GM06990 (cell line): ENCODE measurements at regions not wholly inside any gene's neighbourhood (a gene's known extent, or its start where the extent isn't known, plus 50 kb on each side); places are given as distances from the start of the nearest gene placed in this dataset.

Experiments used
- DNase-seq: peaks from one replicate; pipeline ENCODE4 v3.0.0-alpha.2; 2011; ENCODE audit not compliant: insufficient read length; ENCODE audit errors: extremely low read depth
- H3K27me3 ChIP-seq: replicated peaks from 2 replicates; pipeline ENCODE4 v1.6.0; 2011; ENCODE audit warnings: low read length; ENCODE audit not compliant: control insufficient read depth, insufficient read depth
- H3K36me3 ChIP-seq: 2 replicates; pipeline ENCODE4 v1.5.1; 2011; ENCODE audit warnings: low read length; ENCODE audit not compliant: control insufficient read depth, insufficient read depth
- H3K4me3 ChIP-seq: replicated peaks from 2 replicates; pipeline ENCODE4 v1.5.1; 2011; ENCODE audit warnings: low read depth, mild to moderate bottlenecking, control low read depth, low read length
- TF ChIP-seq, protein P1 (sequence below): IDR thresholded peaks from 2 replicates; pipeline ENCODE4 v1.5.1; 2011; ENCODE audit warnings: low read length, control low read depth, mild to moderate bottlenecking, inconsistent platforms; ENCODE audit not compliant: insufficient read depth, poor library complexity, severe bottlenecking

DNA sequence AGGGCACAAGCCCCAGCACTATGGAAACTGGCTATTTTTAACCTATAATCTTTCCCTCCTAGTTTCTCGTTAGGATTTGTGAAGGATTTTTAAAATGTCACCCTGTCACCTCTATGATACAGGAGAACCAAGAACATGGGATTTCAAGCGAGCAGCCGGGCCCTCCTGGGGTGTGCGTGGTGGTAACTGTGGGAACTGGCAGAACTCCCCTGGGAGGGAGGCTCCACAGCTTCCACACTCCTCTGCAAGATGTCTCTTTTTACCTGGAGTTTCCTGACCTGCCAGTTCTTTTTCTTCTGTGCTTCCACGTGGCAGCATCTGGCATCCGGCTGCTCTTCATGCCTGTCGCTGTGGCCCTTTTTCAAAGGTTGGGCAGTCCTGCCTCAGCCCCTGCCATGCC, 386.3 kb upstream of the MYT1L start:
- TF ChIP-seq, protein P1, sequence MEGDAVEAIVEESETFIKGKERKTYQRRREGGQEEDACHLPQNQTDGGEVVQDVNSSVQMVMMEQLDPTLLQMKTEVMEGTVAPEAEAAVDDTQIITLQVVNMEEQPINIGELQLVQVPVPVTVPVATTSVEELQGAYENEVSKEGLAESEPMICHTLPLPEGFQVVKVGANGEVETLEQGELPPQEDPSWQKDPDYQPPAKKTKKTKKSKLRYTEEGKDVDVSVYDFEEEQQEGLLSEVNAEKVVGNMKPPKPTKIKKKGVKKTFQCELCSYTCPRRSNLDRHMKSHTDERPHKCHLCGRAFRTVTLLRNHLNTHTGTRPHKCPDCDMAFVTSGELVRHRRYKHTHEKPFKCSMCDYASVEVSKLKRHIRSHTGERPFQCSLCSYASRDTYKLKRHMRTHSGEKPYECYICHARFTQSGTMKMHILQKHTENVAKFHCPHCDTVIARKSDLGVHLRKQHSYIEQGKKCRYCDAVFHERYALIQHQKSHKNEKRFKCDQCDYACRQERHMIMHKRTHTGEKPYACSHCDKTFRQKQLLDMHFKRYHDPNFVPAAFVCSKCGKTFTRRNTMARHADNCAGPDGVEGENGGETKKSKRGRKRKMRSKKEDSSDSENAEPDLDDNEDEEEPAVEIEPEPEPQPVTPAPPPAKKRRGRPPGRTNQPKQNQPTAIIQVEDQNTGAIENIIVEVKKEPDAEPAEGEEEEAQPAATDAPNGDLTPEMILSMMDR = no peak
- H3K4me3 ChIP-seq = no peak overlapping the region
- H3K36me3 ChIP-seq = no peaks in the 10 kb centered on the region
- no peaks in the 10 kb centered on the region for H3K27me3 ChIP-seq
- no peak for DNase-seq

DNA sequence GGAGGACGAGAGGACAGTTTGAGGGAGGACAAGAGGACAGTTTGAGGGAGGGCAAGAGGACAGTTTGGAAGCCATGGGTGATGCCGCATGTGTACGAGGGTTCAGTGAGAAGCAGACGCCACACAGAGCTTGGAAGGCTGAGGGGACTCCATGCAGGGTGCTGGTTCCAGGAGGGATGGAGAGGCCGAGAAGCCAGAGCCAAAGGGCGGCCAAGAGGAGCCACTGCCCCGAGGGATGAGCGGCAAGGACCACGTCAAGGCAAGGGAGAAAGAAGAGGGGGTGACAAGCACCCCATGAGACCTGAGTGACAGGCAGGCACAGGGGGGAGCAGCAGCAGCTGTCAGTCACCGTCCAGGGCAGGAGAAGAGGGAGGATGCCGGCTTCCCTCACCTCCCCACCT, 385.7 kb upstream of the MYT1L start:
- Histone ChIP-seq H3K27me3 (no peaks in the 10 kb centered on the region; the same call in 1 of the 2 replicates), H3K36me3 (no peaks in the 10 kb centered on the region), H3K4me3 (no peak overlapping the region)
- TF ChIP-seq, protein P1 = no peak
- no peak for DNase-seq

DNA sequence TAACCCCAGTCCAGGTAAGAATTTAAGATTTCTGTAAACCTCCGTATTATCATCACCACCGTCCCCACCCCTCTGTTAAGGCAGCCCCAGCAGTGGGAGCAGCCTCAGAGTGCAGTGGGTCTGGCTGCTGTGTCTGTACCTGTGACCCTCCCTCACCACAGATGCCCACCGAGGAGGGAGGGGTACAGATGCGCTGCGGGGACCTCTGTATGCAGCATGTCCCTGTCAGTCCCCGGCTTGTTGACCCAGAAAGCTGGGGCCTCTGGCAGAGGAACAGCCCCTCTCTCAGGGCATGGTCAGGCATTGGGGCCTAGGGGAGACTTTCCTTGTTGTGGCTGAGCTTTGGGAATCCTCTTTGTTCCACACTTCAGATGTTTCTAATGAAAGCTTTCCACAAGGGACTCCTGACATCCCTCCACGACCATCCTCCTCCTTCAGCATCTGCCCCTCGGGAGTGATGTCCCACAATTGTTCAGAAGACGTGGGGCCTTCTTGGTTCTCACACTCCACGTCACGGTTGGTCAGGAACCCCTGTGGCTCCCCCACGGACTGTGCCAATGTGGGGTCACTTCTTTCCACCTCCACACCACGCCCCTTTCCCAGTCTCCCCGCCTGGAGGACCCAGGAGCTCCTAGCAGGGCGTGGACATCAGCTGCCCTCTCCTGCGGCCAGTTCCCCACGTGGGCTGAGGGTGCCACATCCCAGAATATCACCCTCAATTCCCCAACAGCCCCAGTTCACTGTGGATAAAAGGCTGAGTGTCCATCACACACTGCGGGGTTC, 384.2 kb upstream of the MYT1L start:
- Histone ChIP-seq H3K36me3 (no peaks in the 10 kb centered on the region), H3K27me3 (no peaks in the 10 kb centered on the region; the same call in 1 of the 2 replicates), H3K4me3 (no peak overlapping the region)
- TF ChIP-seq, protein P1 = no peak
- no peak for DNase-seq

DNA sequence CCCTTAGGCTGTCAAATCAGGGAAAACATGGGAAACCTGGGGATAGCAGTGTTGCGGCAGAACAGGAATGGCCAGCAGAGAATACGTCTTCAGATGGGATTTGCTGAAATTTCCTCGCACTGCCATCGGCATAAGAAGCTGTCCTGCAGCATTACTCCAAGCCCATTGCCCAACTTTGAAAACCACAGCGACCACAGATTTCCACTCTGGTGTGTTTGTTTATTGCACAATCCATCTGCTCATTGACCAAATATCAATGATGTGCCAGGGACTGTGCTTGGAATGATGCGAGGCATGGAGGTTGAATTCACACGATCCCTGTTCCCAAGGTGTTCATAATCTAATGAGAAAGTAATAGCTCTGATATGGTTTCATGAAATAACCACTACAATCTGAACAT, 383.3 kb upstream of the MYT1L start:
- Histone ChIP-seq H3K27me3 (no peaks in the 10 kb centered on the region; the same call in 1 of the 2 replicates), H3K36me3 (no peaks in the 10 kb centered on the region), H3K4me3 (no peak overlapping the region)
- no peak for DNase-seq
- TF ChIP-seq, protein P1 = no peak

DNA sequence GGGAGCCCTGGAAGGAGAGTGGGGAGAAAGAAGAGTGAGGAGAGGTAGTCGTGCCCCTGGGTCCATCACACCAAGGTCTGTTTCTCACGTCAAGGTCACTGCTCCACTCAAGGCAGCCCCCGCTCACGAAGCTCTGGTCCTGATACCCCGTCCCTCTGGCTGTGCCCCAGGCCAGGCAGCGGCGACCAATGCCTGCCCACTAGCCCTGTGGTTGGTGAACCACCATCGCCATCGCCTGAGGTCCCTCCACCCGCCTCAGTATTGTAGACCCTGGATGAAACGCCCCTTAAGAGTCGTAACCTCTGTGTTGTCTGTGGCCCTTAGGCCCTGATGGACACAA, 378.3 kb upstream of the MYT1L start:
- no peak for DNase-seq
- TF ChIP-seq, protein P1 = no peak
- H3K27me3 ChIP-seq = no peaks in the 10 kb centered on the region; the same call in 1 of the 2 replicates

More for the DNA sequence above, 378.3 kb upstream of the MYT1L start:
- no peak overlapping the region for H3K4me3 ChIP-seq
- no peaks in the 10 kb centered on the region for H3K36me3 ChIP-seq
